ENCODE measurements at regions not wholly inside any gene's neighbourhood (a gene's known extent, or its start where the extent isn't known, plus 50 kb on each side); places are given as distances from the start of the nearest gene placed in this dataset.

GRCh38 chr21:15993951-15994350 is 264.2 kb downstream of the USP25 start:
- DNase-seq (ENCODE audit: low spot score): no peak

GRCh38 chr21:15999741-16000140 is 270.0 kb downstream of the USP25 start:
- TF ChIP-seq CTCF (IDR thresholded peaks at IDR 0.05; ENCODE audit: extremely low read depth, missing control alignments): no peak

More at GRCh38 chr21:15993951-15994350, 264.2 kb downstream of the USP25 start:
- no peak for TF ChIP-seq CTCF (IDR thresholded peaks at IDR 0.05; ENCODE audit: extremely low read depth, missing control alignments)

GRCh38 chr21:16002874-16003466 is 273.2 kb downstream of the USP25 start:
- no peak for DNase-seq (ENCODE audit: low spot score)

More at GRCh38 chr21:15999741-16000140, 270.0 kb downstream of the USP25 start:
- no peak for DNase-seq (ENCODE audit: low spot score)

GRCh38 chr21:16004086-16004485 is 274.3 kb downstream of the USP25 start:
- no peak for TF ChIP-seq CTCF (IDR thresholded peaks at IDR 0.05; ENCODE audit: extremely low read depth, missing control alignments)
- DNase-seq (ENCODE audit: low spot score): no peak

More at GRCh38 chr21:16002874-16003466, 273.2 kb downstream of the USP25 start:
- no peak for TF ChIP-seq CTCF (IDR thresholded peaks at IDR 0.05; ENCODE audit: extremely low read depth, missing control alignments)

GRCh38 chr21:16004523-16004922 is 274.7 kb downstream of the USP25 start:
- DNase-seq (ENCODE audit: low spot score): no peak
- no peak for TF ChIP-seq CTCF (IDR thresholded peaks at IDR 0.05; ENCODE audit: extremely low read depth, missing control alignments)

GRCh38 chr21:16005996-16006395 is 276.2 kb downstream of the USP25 start:
- no peak for DNase-seq (ENCODE audit: low spot score)
- TF ChIP-seq CTCF (IDR thresholded peaks at IDR 0.05; ENCODE audit: extremely low read depth, missing control alignments): no peak

GRCh38 chr21:16007943-16008342 is 278.2 kb downstream of the USP25 start:
- no peak for TF ChIP-seq CTCF (IDR thresholded peaks at IDR 0.05; ENCODE audit: extremely low read depth, missing control alignments)
- no peak for DNase-seq (ENCODE audit: low spot score)

Data from GM20000 (cell line).